ENCODE measurements at regions not wholly inside any gene's neighbourhood (a gene's known extent, or its start where the extent isn't known, plus 50 kb on each side); places are given as distances from the start of the nearest gene placed in this dataset.

DNA sequence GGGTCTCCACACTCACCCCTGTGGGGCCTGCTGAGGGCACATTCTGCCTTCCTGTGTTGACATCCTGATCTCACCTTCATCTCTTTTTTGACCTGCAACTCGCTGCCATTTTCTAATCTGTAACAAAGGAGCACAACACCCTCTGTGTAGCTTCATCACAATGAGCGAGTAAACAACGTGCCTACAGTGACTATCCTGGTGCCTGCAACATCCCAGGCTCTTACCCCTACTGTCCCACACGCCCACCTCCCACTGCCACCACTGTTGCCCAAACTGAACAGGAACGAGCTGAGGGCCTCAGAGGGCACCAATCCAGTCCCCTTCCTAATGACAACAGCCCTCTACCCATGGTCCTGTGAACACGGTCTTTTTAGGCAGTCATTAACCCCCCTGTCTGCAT is 102.2 kb upstream of the GJB6 start:
- no peak overlapping the region for H3K4me3 ChIP-seq (ENCODE audit: low read depth, low read length)
- DNase-seq (ENCODE audit: low read depth), result no peak
- TF ChIP-seq, protein P1, sequence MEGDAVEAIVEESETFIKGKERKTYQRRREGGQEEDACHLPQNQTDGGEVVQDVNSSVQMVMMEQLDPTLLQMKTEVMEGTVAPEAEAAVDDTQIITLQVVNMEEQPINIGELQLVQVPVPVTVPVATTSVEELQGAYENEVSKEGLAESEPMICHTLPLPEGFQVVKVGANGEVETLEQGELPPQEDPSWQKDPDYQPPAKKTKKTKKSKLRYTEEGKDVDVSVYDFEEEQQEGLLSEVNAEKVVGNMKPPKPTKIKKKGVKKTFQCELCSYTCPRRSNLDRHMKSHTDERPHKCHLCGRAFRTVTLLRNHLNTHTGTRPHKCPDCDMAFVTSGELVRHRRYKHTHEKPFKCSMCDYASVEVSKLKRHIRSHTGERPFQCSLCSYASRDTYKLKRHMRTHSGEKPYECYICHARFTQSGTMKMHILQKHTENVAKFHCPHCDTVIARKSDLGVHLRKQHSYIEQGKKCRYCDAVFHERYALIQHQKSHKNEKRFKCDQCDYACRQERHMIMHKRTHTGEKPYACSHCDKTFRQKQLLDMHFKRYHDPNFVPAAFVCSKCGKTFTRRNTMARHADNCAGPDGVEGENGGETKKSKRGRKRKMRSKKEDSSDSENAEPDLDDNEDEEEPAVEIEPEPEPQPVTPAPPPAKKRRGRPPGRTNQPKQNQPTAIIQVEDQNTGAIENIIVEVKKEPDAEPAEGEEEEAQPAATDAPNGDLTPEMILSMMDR (conservative IDR thresholded peaks at IDR 0.05; ENCODE audit: low read depth, low read length), result no peak

DNA sequence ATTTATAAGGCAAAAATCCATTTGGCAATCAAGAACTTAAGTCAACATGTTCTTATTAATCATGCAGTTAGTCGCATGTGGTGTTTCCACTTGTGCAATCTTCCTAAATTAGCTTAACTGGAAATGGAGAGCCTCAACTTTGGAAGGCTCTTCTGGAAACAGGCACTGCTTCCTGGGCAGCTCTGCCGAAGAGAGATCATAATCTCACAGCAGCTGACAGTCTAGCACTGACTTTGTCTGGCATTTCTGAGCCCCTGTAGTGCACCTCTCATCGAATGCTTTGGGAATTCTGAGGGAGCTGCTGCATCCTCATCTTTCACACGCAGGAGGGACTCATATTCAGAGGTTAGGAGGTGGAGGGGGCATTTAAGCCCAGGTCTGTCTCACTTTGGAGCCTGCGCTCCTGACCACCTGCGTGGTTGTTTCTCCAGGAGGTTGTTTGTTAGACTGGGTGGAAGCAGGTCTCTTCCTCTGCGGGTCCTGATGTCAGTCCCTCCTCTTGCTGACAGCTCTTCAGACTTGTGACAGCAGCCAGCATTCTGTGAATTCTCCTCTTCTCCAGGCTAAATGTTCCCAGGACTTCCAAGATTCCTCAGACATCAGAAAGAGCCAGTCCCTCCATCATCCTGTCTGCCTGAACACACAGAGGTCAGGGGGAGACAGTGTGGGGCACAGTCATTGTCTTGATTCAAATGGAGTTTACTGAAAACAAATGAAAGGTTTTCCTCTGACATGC is 100.4 kb upstream of the GJB6 start:
- H3K4me3 ChIP-seq (ENCODE audit: low read depth, low read length), result no peak overlapping the region
- TF ChIP-seq, protein P1 (conservative IDR thresholded peaks at IDR 0.05; ENCODE audit: low read depth, low read length), result no peak
- no peak for DNase-seq (ENCODE audit: low read depth)

DNA sequence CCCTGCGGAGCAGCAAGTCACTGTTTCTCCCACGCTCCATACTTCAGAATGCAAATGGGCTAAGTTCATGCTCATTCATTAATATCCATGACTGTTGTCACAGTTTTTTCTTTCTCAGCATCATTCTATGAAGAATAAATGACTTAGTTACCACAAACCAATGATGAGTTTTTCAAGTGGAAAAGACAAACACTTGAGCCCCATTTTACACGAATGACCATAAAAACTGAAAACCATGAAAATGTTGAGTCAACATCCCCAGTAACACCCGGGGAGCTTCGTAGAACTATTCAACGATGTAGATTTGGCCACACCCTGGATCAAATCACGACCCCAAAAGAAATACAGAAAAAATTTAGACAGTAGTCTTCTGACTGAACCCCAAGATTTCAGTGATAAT is 99.8 kb upstream of the GJB6 start:
- no peak overlapping the region for H3K4me3 ChIP-seq (ENCODE audit: low read depth, low read length)
- DNase-seq (ENCODE audit: low read depth), result no peak
- TF ChIP-seq, protein P1 (conservative IDR thresholded peaks at IDR 0.05; ENCODE audit: low read depth, low read length), result no peak

DNA sequence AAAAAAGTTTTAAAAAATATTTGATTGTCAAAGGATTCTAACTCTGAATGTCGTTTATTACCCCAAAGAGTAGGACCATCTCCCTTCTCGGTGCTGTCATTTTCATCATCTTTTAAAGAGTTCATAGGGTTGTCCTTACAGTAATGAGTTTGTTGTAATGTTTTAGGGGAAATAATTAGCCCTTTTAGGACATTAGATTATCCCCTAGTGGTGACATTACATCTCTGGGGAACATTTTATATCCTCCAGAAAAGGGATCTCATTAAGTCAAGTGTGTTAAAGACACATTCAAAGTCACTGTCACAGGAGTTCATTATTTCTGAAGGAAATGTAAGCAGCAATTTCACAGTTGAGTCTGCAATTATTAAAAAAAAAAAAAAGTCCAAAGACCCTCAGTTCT is 99.3 kb upstream of the GJB6 start:
- no peak overlapping the region for H3K4me3 ChIP-seq (ENCODE audit: low read depth, low read length)
- TF ChIP-seq, protein P1 (conservative IDR thresholded peaks at IDR 0.05; ENCODE audit: low read depth, low read length), result no peak
- no peak for DNase-seq (ENCODE audit: low read depth)

DNA sequence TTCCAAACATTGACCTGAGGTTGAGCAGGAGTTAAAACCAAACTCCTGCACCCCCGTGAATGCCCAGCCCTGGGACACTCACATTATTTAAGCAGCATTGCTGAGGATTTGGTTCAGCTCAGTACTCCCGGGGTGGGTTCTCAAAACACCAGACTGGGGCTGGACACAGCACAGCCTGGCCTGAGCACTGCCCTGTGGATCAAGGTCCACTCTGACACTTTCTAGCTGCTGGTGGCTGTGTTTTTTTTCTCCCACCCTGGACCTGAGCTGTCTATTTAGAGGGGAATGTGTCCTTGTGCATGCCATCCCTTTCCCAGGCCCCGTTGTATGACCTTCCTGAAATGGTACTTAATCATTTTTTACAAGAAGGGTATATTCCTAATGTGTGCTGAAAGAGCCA is 94.7 kb upstream of the GJB6 start:
- DNase-seq (ENCODE audit: low read depth), result no peak
- no peak overlapping the region for H3K4me3 ChIP-seq (ENCODE audit: low read depth, low read length)
- TF ChIP-seq, protein P1 (conservative IDR thresholded peaks at IDR 0.05; ENCODE audit: low read depth, low read length), result no peak

DNA sequence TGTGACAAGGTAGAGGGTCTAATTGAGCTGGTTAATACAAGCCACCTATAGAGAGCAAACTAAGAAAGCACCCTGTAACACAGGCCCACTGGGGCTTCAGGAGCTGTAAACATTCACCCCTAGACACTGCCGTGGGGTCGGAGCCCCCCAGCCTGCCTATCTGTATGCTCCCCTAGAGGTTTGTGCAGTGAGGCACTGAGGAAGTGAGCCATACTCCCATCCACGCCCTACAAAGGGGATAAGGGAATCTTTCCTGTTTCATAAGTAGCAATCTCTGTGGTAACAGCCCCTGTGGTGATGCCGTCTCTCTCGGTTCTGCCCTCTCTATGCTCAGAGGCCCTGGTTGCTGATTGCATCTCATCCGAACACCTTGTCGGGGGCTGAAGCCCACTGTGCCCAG is 94.2 kb upstream of the GJB6 start:
- DNase-seq (ENCODE audit: low read depth), result no peak
- TF ChIP-seq, protein P1 (conservative IDR thresholded peaks at IDR 0.05; ENCODE audit: low read depth, low read length), result no peak

DNA sequence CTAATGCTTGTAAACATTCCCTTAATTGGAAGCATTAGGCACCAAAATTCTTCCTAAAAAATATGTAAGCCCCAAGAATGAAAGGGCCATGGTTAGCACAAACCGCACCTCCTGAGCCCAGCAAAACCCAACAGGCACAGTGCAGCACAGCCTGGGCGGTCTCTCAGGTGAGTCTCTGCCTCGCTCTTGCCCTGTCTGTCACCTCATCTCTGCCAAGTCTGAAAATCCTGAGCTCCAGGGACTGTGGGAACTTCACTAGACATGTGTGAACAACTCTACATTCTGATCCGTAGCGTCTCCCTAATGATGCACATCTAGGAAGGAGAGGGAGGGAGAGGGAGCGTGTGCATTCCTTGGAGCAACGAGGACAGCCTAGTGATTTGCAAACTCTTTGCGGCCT is 88.8 kb upstream of the GJB6 start:
- TF ChIP-seq, protein P1 (conservative IDR thresholded peaks at IDR 0.05; ENCODE audit: low read depth, low read length), result no peak
- DNase-seq (ENCODE audit: low read depth), result no peak
- no peak overlapping the region for H3K4me3 ChIP-seq (ENCODE audit: low read depth, low read length)

More for the DNA sequence above, 94.2 kb upstream of the GJB6 start:
- H3K4me3 ChIP-seq (ENCODE audit: low read depth, low read length), result no peak overlapping the region
